GM21528 (cell line): ENCODE measurements at regions not wholly inside any gene's neighbourhood (a gene's known extent, or its start where the extent isn't known, plus 50 kb on each side); places are given as distances from the start of the nearest gene placed in this dataset.
"Not testable (repeated sequence)": the region's sequence is repeated elsewhere in the genome, so short reads cannot be mapped to it uniquely, and the experiment has no call there.

Experiments used
- ATAC-seq: cut with Tn5 transposase; IDR thresholded peaks from one replicate; pipeline ENCODE4 v1.9.1; 2021; ENCODE audit warnings: mild to moderate bottlenecking, moderate library complexity; ENCODE audit not compliant: unreplicated experiment, low FRiP score

- no peak for ATAC-seq
These were observed 1112.6 kb downstream of the SLC6A15 start for GRCh38 chr12:83800022-83800421.

- no peak for ATAC-seq
These were observed 1109.8 kb downstream of the TMTC2 start for GRCh38 chr12:83796531-83796930.

GRCh38 chr12:83793616-83794015 is 1106.9 kb downstream of the TMTC2 start:
- no peak for ATAC-seq

GRCh38 chr12:83784298-83784890 is 1097.7 kb downstream of the TMTC2 start:
- no peak for ATAC-seq

- no peak for ATAC-seq
These were observed 1092.8 kb downstream of the TMTC2 start for GRCh38 chr12:83779526-83779925.

- no peak for ATAC-seq
These were observed 1082.4 kb downstream of the TMTC2 start for GRCh38 chr12:83769151-83769550.

GRCh38 chr12:83767723-83768122 is 1081.0 kb downstream of the TMTC2 start:
- no peak for ATAC-seq

GRCh38 chr12:83763425-83763824 is 1076.7 kb downstream of the TMTC2 start:
- ATAC-seq: no peak

- ATAC-seq: no peak
These were observed 1073.2 kb downstream of the TMTC2 start for GRCh38 chr12:83759906-83760305.

GRCh38 chr12:83758888-83759631 is 1072.4 kb downstream of the TMTC2 start:
- ATAC-seq: no peak

- no peak for ATAC-seq
These were observed 1067.2 kb downstream of the TMTC2 start for GRCh38 chr12:83753904-83754303.

- ATAC-seq: no peak
These were observed 1066.5 kb downstream of the TMTC2 start for GRCh38 chr12:83753205-83753604.

- no peak for ATAC-seq
These were observed 1052.9 kb downstream of the TMTC2 start for GRCh38 chr12:83739607-83740006.

- ATAC-seq: no peak
These were observed 1024.1 kb downstream of the TMTC2 start for GRCh38 chr12:83710851-83711250.

- ATAC-seq: no peak
These were observed 1023.2 kb downstream of the TMTC2 start for GRCh38 chr12:83709899-83710298.

GRCh38 chr12:83700838-83701237 is 1014.1 kb downstream of the TMTC2 start:
- no peak for ATAC-seq

GRCh38 chr12:83696311-83696710 is 1009.6 kb downstream of the TMTC2 start:
- ATAC-seq: not testable (repeated sequence)

GRCh38 chr12:83691730-83692129 is 1005.0 kb downstream of the TMTC2 start:
- ATAC-seq: no peak

- ATAC-seq: no peak
These were observed 1003.8 kb downstream of the TMTC2 start for GRCh38 chr12:83690465-83690864.

- no peak for ATAC-seq
These were observed 1002.6 kb downstream of the TMTC2 start for GRCh38 chr12:83689333-83689732.

GRCh38 chr12:83676781-83677295 is 990.1 kb downstream of the TMTC2 start:
- no peak for ATAC-seq

GRCh38 chr12:83666690-83667089 is 980.0 kb downstream of the TMTC2 start:
- ATAC-seq: no peak
